ENCODE measurements at regions not wholly inside any gene's neighbourhood (a gene's known extent, or its start where the extent isn't known, plus 50 kb on each side); places are given as distances from the start of the nearest gene placed in this dataset.
"Not testable (repeated sequence)": the region's sequence is repeated elsewhere in the genome, so short reads cannot be mapped to it uniquely, and the experiment has no call there.

DNA sequence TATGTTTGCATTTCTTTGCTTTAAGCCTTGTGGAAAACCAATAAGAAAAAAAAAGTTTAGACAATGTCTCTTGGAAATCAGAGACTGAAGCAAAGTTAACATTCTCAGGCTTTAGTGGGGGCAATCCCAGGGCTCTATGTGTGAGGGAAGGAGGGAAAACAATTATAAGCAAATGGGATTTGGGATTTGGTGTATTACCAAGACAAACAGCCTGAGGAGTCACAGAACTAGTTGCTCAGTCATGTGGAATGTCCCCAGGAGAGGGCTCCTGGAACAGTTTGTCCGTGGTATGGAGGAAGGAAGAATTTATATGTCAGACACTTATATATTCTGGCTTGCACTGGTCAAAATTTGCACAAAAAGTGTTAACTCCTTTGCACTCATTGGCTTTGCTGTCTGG, 562.9 kb upstream of the TPK1 start:
- H3K4me1 ChIP-seq (ENCODE audit: control insufficient read depth in 1 of 2, insufficient read depth in 1 of 2, low read depth in 1 of 2, low read length in 1 of 2) = no peaks in the 10 kb centered on the region
- H3K27me3 ChIP-seq = no peaks in the 10 kb centered on the region
- H3K36me3 ChIP-seq = no peaks in the 10 kb centered on the region
- no peak for TF ChIP-seq CTCF (IDR thresholded peaks at IDR 0.05)
- no peaks in the 10 kb centered on the region for H3K9me3 ChIP-seq
- no peak overlapping the region for H3K4me3 ChIP-seq (ENCODE audit: low read depth in 1 of 2, low read length in 1 of 2)
- H3K27ac ChIP-seq = no peak overlapping the region

DNA sequence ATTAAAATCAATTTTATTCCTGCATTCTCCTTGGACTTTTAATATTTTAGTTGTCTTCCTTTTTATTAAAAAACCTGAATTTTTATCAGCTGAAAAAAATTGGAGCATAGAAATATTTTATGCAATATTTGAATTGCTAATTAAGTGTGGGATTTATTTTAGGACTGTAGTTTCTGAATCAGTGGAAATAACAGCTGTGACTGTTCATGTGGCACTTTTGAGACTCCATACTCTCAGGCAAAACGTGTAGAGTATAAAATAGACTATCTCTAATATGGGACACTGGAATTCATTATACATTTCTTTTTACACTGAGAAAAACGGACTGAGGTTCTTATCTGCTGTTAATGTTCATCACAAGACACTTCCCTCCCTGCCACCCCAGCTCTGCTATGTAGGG, 558.3 kb upstream of the TPK1 start:
- no peaks in the 10 kb centered on the region for H3K36me3 ChIP-seq
- no peaks in the 10 kb centered on the region for H3K4me1 ChIP-seq (ENCODE audit: control insufficient read depth in 1 of 2, insufficient read depth in 1 of 2, low read depth in 1 of 2, low read length in 1 of 2)
- TF ChIP-seq CTCF (IDR thresholded peaks at IDR 0.05) = no peak
- no peaks in the 10 kb centered on the region for H3K9me3 ChIP-seq
- H3K27me3 ChIP-seq = no peaks in the 10 kb centered on the region
- H3K27ac ChIP-seq = no peak overlapping the region
- H3K4me3 ChIP-seq (ENCODE audit: low read depth in 1 of 2, low read length in 1 of 2) = no peak overlapping the region

GRCh38 chr7:145382762-145383161, 546.9 kb upstream of the TPK1 start:
- TF ChIP-seq CTCF (IDR thresholded peaks at IDR 0.05) = no peak
- no peaks in the 10 kb centered on the region for H3K4me1 ChIP-seq (ENCODE audit: control insufficient read depth in 1 of 2, insufficient read depth in 1 of 2, low read depth in 1 of 2, low read length in 1 of 2)
- H3K4me3 ChIP-seq (ENCODE audit: low read depth in 1 of 2, low read length in 1 of 2) = no peak overlapping the region

GRCh38 chr7:145378197-145378596, 542.3 kb upstream of the TPK1 start:
- Histone ChIP-seq H3K27ac (no peak overlapping the region), H3K4me3 (ENCODE audit: low read depth in 1 of 2, low read length in 1 of 2) (no peak overlapping the region), H3K4me1 (ENCODE audit: control insufficient read depth in 1 of 2, insufficient read depth in 1 of 2, low read depth in 1 of 2, low read length in 1 of 2) (no peaks in the 10 kb centered on the region), H3K36me3 (no peaks in the 10 kb centered on the region), H3K9me3 (no peaks in the 10 kb centered on the region), H3K27me3 (no peaks in the 10 kb centered on the region)
- no peak for TF ChIP-seq CTCF (IDR thresholded peaks at IDR 0.05)

More at GRCh38 chr7:145382762-145383161, 546.9 kb upstream of the TPK1 start:
- no peaks in the 10 kb centered on the region for H3K27me3 ChIP-seq
- no peaks in the 10 kb centered on the region for H3K36me3 ChIP-seq
- H3K27ac ChIP-seq = no peak overlapping the region
- no peaks in the 10 kb centered on the region for H3K9me3 ChIP-seq

DNA sequence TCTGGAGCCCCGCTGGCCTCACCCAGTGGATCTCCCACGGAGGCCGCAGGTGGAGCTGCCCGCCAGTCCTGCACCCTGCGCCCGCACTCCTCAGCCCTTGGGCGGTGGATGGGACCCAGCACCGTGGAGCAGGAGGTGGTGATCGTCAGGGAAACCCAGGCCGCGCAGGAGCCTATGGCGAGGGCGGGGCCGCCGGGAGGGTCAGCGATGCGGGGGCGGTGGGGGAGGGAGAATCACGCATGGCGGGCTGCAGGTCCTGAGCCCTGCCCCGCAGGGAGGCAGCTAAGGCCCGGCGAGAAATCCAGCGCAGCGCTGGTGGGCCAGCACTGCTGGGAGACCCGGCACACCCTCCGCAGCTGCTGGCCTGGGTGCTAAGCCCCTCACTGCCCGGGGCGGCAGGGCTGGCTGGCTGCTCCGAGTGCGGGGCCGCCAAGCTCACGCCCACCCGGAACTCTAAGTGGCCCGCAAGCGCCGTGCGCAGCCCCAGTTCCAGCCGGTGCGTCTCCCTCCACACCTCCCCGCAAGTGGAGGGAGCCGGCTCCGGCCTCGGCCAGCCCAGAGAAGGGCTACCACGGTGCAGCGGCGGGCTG, 524.8 kb upstream of the TPK1 start:
- Histone ChIP-seq H3K9me3 (peaks cover 4% of the 10 kb centered on the region), H3K27me3 (no peaks in the 10 kb centered on the region), H3K36me3 (no peaks in the 10 kb centered on the region), H3K4me1 (ENCODE audit: control insufficient read depth in 1 of 2, insufficient read depth in 1 of 2, low read depth in 1 of 2, low read length in 1 of 2) (no peaks in the 10 kb centered on the region), H3K27ac (no peak overlapping the region), H3K4me3 (ENCODE audit: low read depth in 1 of 2, low read length in 1 of 2) (no peak overlapping the region)
- no peak for TF ChIP-seq CTCF (IDR thresholded peaks at IDR 0.05)

DNA sequence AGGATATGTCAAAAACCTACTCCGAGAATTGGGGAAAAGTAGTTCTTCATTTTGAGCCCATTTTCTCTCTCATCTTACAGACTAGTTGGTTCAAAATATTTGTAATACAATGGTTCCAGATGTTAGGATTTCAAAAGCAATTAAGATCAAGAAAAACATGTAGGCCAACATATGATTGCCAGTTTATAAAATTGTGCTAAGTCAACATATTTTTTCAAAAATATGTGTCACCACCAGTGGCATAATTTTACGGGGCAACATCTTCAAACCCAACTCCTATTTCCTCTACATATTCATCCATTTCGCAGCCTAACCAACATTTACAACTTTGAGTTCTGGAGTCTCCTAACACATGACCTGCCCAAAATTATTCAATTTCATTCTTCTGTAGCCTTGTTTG, 514.5 kb upstream of the TPK1 start:
- TF ChIP-seq CTCF (IDR thresholded peaks at IDR 0.05) = no peak
- no peaks in the 10 kb centered on the region for H3K4me1 ChIP-seq (ENCODE audit: control insufficient read depth in 1 of 2, insufficient read depth in 1 of 2, low read depth in 1 of 2, low read length in 1 of 2)

GRCh38 chr7:145349452-145349851, 513.6 kb upstream of the TPK1 start:
- not testable (repeated sequence) for H3K9me3 ChIP-seq; H3K27me3 ChIP-seq; H3K4me1 ChIP-seq (ENCODE audit: control insufficient read depth in 1 of 2, insufficient read depth in 1 of 2, low read depth in 1 of 2, low read length in 1 of 2); H3K27ac ChIP-seq; H3K36me3 ChIP-seq; H3K4me3 ChIP-seq (ENCODE audit: low read depth in 1 of 2, low read length in 1 of 2)

More for the DNA sequence above, 514.5 kb upstream of the TPK1 start:
- Histone ChIP-seq H3K4me3 (ENCODE audit: low read depth in 1 of 2, low read length in 1 of 2) (no peak overlapping the region), H3K9me3 (no peaks in the 10 kb centered on the region), H3K36me3 (no peaks in the 10 kb centered on the region), H3K27ac (no peak overlapping the region), H3K27me3 (no peaks in the 10 kb centered on the region)

Measured in neutrophil (primary cell).